HG03103 (cell line): ENCODE measurements at regions not wholly inside any gene's neighbourhood (a gene's known extent, or its start where the extent isn't known, plus 50 kb on each side); places are given as distances from the start of the nearest gene placed in this dataset.
A peak's percentile ranks its signal among the peaks of the same experiment; 100 is the strongest.
"Not testable (repeated sequence)": the region's sequence is repeated elsewhere in the genome, so short reads cannot be mapped to it uniquely, and the experiment has no call there.

Source experiments
- ATAC-seq: cut with Tn5 transposase; IDR thresholded peaks from one replicate; pipeline ENCODE4 v1.9.1; 2021; ENCODE audit warnings: low read depth; ENCODE audit not compliant: unreplicated experiment

GRCh38 chr5:34261020-34261419 lies 218.0 kb upstream of the C1QTNF3 start:
- ATAC-seq: not testable (repeated sequence)

GRCh38 chr5:34266151-34266550 lies 223.1 kb upstream of the C1QTNF3 start:
- not testable (repeated sequence) for ATAC-seq

- ATAC-seq: not testable (repeated sequence)
Measured at GRCh38 chr5:34296759-34297158, 253.7 kb upstream of the C1QTNF3 start.

- not testable (repeated sequence) for ATAC-seq
Measured at GRCh38 chr5:34329201-34329600, 286.2 kb upstream of the C1QTNF3 start.

- not testable (repeated sequence) for ATAC-seq
Measured at GRCh38 chr5:34329611-34330108, 286.6 kb upstream of the C1QTNF3 start.

GRCh38 chr5:34331928-34332454 lies 289.0 kb upstream of the C1QTNF3 start:
- ATAC-seq: not testable (repeated sequence)

- not testable (repeated sequence) for ATAC-seq
Measured at GRCh38 chr5:34339408-34340001, 296.5 kb upstream of the C1QTNF3 start.

GRCh38 chr5:34354440-34354839 lies 301.7 kb upstream of the RAI14 start:
- ATAC-seq: not testable (repeated sequence)

GRCh38 chr5:34371417-34371816 lies 284.7 kb upstream of the RAI14 start:
- not testable (repeated sequence) for ATAC-seq

GRCh38 chr5:34371817-34372216 lies 284.3 kb upstream of the RAI14 start:
- ATAC-seq: not testable (repeated sequence)

- not testable (repeated sequence) for ATAC-seq
Measured at GRCh38 chr5:34372739-34373138, 283.4 kb upstream of the RAI14 start.

- ATAC-seq: not testable (repeated sequence)
Measured at GRCh38 chr5:34377651-34378050, 278.5 kb upstream of the RAI14 start.

- ATAC-seq: not testable (repeated sequence)
Measured at GRCh38 chr5:34378498-34378897, 277.6 kb upstream of the RAI14 start.

GRCh38 chr5:34388754-34389153 lies 267.4 kb upstream of the RAI14 start:
- not testable (repeated sequence) for ATAC-seq

GRCh38 chr5:34409373-34409772 lies 246.8 kb upstream of the RAI14 start:
- no peak for ATAC-seq

- ATAC-seq: no peak
Measured at GRCh38 chr5:34410411-34411139, 245.6 kb upstream of the RAI14 start.

- no peak for ATAC-seq
Measured at GRCh38 chr5:34411470-34412346, 244.4 kb upstream of the RAI14 start.

GRCh38 chr5:34412736-34413135 lies 243.4 kb upstream of the RAI14 start:
- no peak for ATAC-seq

- peak; percentile 94 for ATAC-seq
Measured at GRCh38 chr5:34415559-34416198, 240.4 kb upstream of the RAI14 start.

GRCh38 chr5:34416501-34417008 lies 239.6 kb upstream of the RAI14 start:
- no peak for ATAC-seq
